Gastrocnemius medialis (tissue), 4 donors: ENCODE measurements at regions not wholly inside any gene's neighbourhood (a gene's known extent, or its start where the extent isn't known, plus 50 kb on each side); places are given as distances from the start of the nearest gene placed in this dataset.

Source experiments
- ATAC-seq, 2 donors: fragments of 150-250 bp; one replicate each; pipeline ENCODE4 v1.9.1; 2016
- DNase-seq, 2 donors: peaks; one replicate each; pipeline ENCODE4 v3.0.0-alpha.2; 2019
- H3K27ac ChIP-seq, 4 donors: fragments of 200-600 bp; sonication (generic); 1 replicate in 1 of 4; 2 replicates in 3 of 4; pipeline ENCODE4 v1.5.1; 2016 to 2018; ENCODE audit warnings: mild to moderate bottlenecking in 2 of 4, moderate library complexity in 1 of 4
- H3K27me3 ChIP-seq, 3 donors: fragments of 200-600 bp; sonication (generic) in 2 of 3; 1 replicate in 1 of 3; 2 replicates in 2 of 3; pipeline versions ENCODE4 v1.5.1 to v1.6.0; 2016 to 2019; ENCODE audit warnings: mild to moderate bottlenecking in 1 of 3, moderate library complexity in 1 of 3
- H3K36me3 ChIP-seq, 2 donors: fragments of 200-600 bp; sonication (generic) in 1 of 2; one replicate each; pipeline ENCODE4 v1.5.1; 2017 to 2018
- H3K4me1 ChIP-seq, 2 donors: fragments of 200-600 bp; sonication (generic) in 1 of 2; one replicate each; pipeline ENCODE4 v1.5.1; 2016 to 2017; ENCODE audit warnings: mild to moderate bottlenecking in 2 of 2
- H3K4me3 ChIP-seq, 4 donors: fragments of 200-600 bp; sonication (generic) in 3 of 4; 1 replicate in 1 of 4; 2 replicates in 3 of 4; pipeline ENCODE4 v1.5.1; 2016 to 2019; ENCODE audit warnings: mild to moderate bottlenecking in 2 of 4
- H3K9me3 ChIP-seq, 3 donors: fragments of 200-600 bp; sonication (generic) in 2 of 3; 1 replicate in 1 of 3; 2 replicates in 2 of 3; pipeline ENCODE4 v1.5.1; 2016 to 2019
- POLR2A ChIP-seq, 2 donors: fragments of 450-650 bp; IDR thresholded peaks; one replicate each; pipeline ENCODE4 v1.6.1; 2017; ENCODE audit warnings: antibody characterized with exemption in 2 of 2, mild to moderate bottlenecking in 2 of 2, moderate library complexity in 2 of 2
- in situ Hi-C, 4 donors: fragments of 200-750 bp; cut with MboI; loops; one replicate each; pipeline versions ENCODE4 v1.15.0 to v1.8.0; 2017; ENCODE audit warnings: low sequenced_read_pairs in 4 of 4
- intact Hi-C: fragments of 100-400 bp; cut with DNase I; formaldehyde crosslinking; loops from one replicate; pipeline ENCODE4 v1.15.1; 2023; ENCODE audit warnings: low total_unique reads
- TF ChIP-seq, protein P1 (sequence below), 5 experiments: fragments of 450-650 bp in 3 of 5; fragments of 200-600 bp in 2 of 5; sonication (generic) in 2 of 5; IDR thresholded peaks in 4 of 5; conservative IDR thresholded peaks in 1 of 5; 1 replicate in 4 of 5; 2 replicates in 1 of 5; pipeline ENCODE4 v1.5.1; 2016 to 2019; ENCODE audit warnings: antibody characterized with exemption in 5 of 5, mild to moderate bottlenecking in 3 of 5, moderate library complexity in 3 of 5

DNA sequence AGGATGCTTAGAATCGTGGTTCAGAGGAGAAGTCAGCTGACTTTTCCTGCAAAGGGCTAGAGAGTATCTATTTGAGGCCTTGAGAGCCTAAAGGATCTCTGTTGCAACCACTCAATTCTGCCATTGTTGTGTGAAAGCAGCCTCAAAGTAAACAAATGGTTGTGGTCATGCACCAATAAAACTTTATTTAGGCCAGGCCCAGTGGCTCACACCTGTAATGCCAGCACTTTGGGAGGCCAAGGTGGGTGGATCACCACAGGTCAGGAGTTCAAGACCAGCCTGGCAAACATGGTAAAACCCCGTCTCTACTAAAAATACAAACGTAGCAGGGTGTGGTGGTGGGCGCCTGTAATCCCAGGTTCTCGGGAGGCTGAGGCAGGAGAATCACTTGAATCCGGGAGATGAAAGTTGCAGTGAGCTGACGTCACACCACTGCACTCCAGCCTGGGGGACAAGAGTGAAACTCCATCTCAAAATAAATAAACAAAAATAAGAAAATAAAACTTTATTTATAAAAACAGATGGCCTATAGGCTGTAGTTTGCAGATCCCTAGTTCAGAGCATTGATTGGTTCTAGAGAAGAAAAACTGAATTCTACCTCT is 135.9 kb upstream of the KLF4 start:
- in situ Hi-C loops: loop anchor here in 2 of 4 donors (25.0 kb wide), 2 partner anchors 138 to 437 kb away; partner anchors contain the start of gene KLF4 (in 1 of the 2)

DNA sequence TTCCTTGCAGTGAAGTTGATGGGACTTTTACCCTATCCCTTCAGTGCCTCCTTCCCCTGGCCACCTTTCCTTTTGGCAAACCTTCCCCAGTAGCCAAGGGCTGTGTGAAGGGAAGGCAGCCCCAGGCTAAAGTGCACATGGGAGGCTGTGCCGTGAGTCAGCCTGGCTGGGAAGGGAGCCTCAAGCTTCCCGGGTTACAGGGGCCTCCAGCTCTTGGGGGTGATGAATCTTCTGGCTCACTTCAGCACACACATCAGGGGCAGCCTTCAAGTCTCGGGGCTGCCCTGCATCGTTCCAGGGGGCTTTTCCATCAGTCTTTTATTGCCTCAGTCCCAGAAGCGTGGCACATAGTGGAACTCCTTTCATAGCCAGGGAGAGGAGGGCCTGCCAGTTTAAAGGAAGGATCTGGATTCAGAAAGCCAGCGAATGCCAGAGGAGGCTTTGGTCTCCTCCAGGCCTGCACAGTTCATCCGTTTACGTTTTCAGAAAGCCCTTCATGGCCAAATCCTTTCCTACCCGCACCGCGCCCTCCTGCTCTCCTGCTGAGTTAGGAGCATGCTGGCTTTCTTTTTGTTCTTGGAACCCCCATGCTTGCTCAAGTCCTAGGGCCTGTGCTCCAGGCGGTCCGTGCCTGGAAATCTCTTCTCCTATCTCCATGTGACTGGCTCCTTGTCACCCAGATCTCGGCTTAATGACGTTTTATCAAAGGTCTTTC is 134.8 kb upstream of the KLF4 start:
- no peak overlapping the region for H3K27ac ChIP-seq
- H3K4me1 ChIP-seq: no peaks in the 10 kb centered on the region
- no peaks in the 10 kb centered on the region for H3K27me3 ChIP-seq
- TF ChIP-seq, protein P1, sequence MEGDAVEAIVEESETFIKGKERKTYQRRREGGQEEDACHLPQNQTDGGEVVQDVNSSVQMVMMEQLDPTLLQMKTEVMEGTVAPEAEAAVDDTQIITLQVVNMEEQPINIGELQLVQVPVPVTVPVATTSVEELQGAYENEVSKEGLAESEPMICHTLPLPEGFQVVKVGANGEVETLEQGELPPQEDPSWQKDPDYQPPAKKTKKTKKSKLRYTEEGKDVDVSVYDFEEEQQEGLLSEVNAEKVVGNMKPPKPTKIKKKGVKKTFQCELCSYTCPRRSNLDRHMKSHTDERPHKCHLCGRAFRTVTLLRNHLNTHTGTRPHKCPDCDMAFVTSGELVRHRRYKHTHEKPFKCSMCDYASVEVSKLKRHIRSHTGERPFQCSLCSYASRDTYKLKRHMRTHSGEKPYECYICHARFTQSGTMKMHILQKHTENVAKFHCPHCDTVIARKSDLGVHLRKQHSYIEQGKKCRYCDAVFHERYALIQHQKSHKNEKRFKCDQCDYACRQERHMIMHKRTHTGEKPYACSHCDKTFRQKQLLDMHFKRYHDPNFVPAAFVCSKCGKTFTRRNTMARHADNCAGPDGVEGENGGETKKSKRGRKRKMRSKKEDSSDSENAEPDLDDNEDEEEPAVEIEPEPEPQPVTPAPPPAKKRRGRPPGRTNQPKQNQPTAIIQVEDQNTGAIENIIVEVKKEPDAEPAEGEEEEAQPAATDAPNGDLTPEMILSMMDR (IDR thresholded peaks at IDR 0.05 in 4 of 5, conservative IDR thresholded peaks at IDR 0.05 in 1 of 5): no peak
- no peak for TF ChIP-seq POLR2A (IDR thresholded peaks at IDR 0.05)
- DNase-seq (no peak), ATAC-seq (no peak)
- H3K9me3 ChIP-seq: no peaks in the 10 kb centered on the region
- intact Hi-C loops: no loop called here
- no peak overlapping the region for H3K4me3 ChIP-seq
- in situ Hi-C loops: no loop called here
- H3K36me3 ChIP-seq: no peaks in the 10 kb centered on the region

More for the DNA sequence above, 135.9 kb upstream of the KLF4 start:
- no peak for DNase-seq
- H3K4me3 ChIP-seq: no peak overlapping the region
- H3K27ac ChIP-seq: no peak overlapping the region
- no peaks in the 10 kb centered on the region for H3K9me3 ChIP-seq
- intact Hi-C loops: no loop called here
- H3K36me3 ChIP-seq: no peaks in the 10 kb centered on the region
- H3K4me1 ChIP-seq: no peaks in the 10 kb centered on the region
- ATAC-seq: no peak
- no peaks in the 10 kb centered on the region for H3K27me3 ChIP-seq
- TF ChIP-seq, protein P1 (IDR thresholded peaks at IDR 0.05 in 4 of 5, conservative IDR thresholded peaks at IDR 0.05 in 1 of 5): no peak
- TF ChIP-seq POLR2A (IDR thresholded peaks at IDR 0.05): no peak

DNA sequence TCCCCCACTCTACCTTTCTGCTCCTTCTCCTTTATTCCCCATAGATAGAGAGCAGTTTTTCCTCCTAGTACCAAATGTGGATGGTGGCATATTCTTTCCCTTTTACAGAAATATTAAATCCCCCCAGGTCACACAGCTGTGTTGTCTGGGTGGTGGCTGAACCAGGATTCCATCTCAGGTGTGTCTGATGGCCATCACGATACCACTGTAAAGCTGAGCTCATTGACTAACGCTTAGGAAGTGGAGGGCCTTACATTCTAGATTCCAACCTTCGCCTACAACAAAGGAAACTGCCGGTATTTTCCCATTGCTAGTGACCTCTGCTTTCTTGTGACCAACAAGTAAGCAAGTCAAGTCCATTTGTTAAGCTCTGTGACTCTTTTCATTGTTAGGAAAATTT is 131.9 kb upstream of the KLF4 start:
- H3K36me3 ChIP-seq: no peaks in the 10 kb centered on the region
- H3K27ac ChIP-seq: no peak overlapping the region
- no peak for DNase-seq
- no peaks in the 10 kb centered on the region for H3K27me3 ChIP-seq
- no peaks in the 10 kb centered on the region for H3K4me1 ChIP-seq
- H3K4me3 ChIP-seq: no peak overlapping the region
- ATAC-seq: no peak
- intact Hi-C loops: no loop called here
- H3K9me3 ChIP-seq: no peaks in the 10 kb centered on the region
- TF ChIP-seq, protein P1 (IDR thresholded peaks at IDR 0.05 in 4 of 5, conservative IDR thresholded peaks at IDR 0.05 in 1 of 5): no peak
- no peak for TF ChIP-seq POLR2A (IDR thresholded peaks at IDR 0.05)
- in situ Hi-C loops: no loop called here

DNA sequence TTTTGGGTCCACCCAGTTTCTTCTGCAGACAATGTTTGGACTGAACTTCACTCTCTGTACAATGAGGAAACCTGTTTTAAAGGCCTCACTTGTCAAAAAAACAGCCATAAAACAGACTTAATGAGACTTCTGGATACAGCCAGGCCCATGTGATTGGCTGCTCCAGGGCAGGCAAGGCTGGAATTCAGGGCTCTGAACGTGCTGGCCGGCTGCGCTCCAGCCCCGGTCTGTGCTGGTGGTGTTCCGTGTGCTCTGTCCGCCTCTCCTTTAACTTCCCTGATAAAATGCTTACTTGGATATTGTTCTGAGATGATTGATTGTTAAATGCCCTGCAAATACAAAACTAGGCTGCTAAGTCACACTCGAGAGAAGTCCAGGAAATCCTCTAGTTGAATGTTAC is 131.2 kb upstream of the KLF4 start:
- intact Hi-C loops: no loop called here
- Histone ChIP-seq H3K4me1 (no peaks in the 10 kb centered on the region), H3K4me3 (no peak overlapping the region), H3K9me3 (no peaks in the 10 kb centered on the region), H3K36me3 (no peaks in the 10 kb centered on the region), H3K27ac (no peak overlapping the region), H3K27me3 (no peaks in the 10 kb centered on the region)
- TF ChIP-seq, protein P1 (IDR thresholded peaks at IDR 0.05 in 4 of 5, conservative IDR thresholded peaks at IDR 0.05 in 1 of 5): no peak
- TF ChIP-seq POLR2A (IDR thresholded peaks at IDR 0.05): no peak
- DNase-seq (no peak), ATAC-seq (peak in 1 of 2 donors; percentile 23)
- in situ Hi-C loops: no loop called here
